ENCODE measurements at regions not wholly inside any gene's neighbourhood (a gene's known extent, or its start where the extent isn't known, plus 50 kb on each side); places are given as distances from the start of the nearest gene placed in this dataset.

DNA sequence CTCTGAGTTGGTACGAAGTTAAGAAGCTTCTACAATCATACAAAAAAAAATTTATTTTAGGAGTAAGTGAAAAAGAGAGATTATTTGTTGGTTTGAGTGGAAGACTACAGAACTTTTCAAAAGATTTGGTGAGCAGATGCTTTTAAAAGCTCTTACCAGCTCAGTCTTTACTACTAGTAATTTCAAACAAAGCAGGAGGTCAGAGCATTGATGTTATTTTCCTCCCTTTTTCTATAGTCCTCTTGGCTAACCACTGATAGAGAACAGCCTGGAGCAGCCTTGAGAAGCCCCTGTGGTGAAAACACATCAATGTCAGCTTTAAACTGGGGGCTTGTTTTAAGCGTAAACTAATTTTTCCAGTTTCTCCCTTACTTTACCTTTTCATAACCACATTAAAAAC, 559.3 kb upstream of the CDH2 start:
- TF ChIP-seq POLR2A (IDR thresholded peaks at IDR 0.05) (no peak), CTCF (IDR thresholded peaks at IDR 0.05) (no peak), POLR2AphosphoS5 (IDR thresholded peaks at IDR 0.05) (no peak)
